Upper lobe of right lung (tissue), 1 donor: ENCODE measurements at regions not wholly inside any gene's neighbourhood (a gene's known extent, or its start where the extent isn't known, plus 50 kb on each side); places are given as distances from the start of the nearest gene placed in this dataset.

ENCODE experiments used
- ATAC-seq: fragments of 200-7000 bp; cut with Tn5 transposase; one replicate; pipeline ENCODE4 v1.9.1; 2020; ENCODE audit warnings: mild to moderate bottlenecking, moderate library complexity
- DNase-seq: peaks from one replicate; pipeline ENCODE4 v3.0.0-alpha.2; 2020
- H3K27ac ChIP-seq: fragments of 200-600 bp; one replicate; pipeline ENCODE4 v1.8.0; 2022
- H3K27me3 ChIP-seq: fragments of 200-600 bp; one replicate; pipeline ENCODE4 v1.8.0; 2022; ENCODE audit warnings: mild to moderate bottlenecking
- H3K36me3 ChIP-seq: fragments of 200-600 bp; one replicate; pipeline ENCODE4 v1.8.0; 2022
- H3K4me1 ChIP-seq: fragments of 200-600 bp; one replicate; pipeline ENCODE4 v1.8.0; 2022
- H3K4me3 ChIP-seq: fragments of 200-600 bp; one replicate; pipeline ENCODE4 v1.8.0; 2022; ENCODE audit warnings: mild to moderate bottlenecking
- H3K9me3 ChIP-seq: fragments of 200-600 bp; one replicate; pipeline ENCODE4 v1.8.0; 2022
- CTCF ChIP-seq: fragments of 200-600 bp; IDR thresholded peaks from one replicate; pipeline ENCODE4 v1.8.0; 2022; ENCODE audit warnings: antibody characterized with exemption
- intact Hi-C: fragments of 100-400 bp; cut with DNase I; formaldehyde crosslinking; loops from one replicate; pipeline ENCODE4 v1.11.0; 2022
- donor health status: DM: no; HTN: yes; CAD: no; lungs with severe emphysema.

DNA sequence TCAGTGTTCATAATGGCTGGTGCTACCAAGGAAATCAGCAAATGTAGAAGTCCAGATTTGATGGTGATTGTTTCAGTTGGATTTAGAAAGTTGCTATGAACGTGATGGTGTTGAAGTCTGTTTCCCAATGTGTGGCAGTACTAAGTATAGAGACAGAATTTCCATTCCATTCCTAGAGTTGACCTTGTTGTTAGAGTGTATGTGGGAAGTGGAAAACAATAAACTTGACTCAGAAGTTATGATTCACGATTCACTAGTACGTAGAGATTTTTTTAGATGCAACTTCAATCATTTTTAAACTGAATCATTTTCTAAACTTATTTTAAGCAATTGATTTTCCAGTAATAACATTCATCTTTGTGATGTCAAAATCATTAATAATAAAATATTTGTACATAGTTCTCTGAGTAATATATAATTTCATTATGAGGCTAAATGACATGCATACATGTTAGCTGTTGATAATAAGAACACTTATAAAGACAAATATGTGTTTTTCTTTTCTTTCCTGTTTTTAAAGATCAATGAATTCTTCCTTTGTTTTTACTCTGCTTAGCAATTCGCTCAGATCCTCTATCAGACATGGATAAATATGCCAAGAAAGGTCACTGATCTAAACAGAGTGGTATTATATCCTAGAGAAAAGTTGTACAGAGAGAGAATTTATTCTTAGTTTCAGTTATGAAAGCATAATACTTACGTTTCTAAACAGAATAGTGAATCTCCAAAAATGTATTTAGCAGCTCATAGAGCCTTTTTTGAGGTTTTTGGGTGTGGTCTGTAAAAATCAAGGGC, 108.8 kb upstream of the GPR149 start:
- Histone ChIP-seq H3K27me3 (no peaks in the 10 kb centered on the region), H3K9me3 (no peaks in the 10 kb centered on the region), H3K4me3 (no peak overlapping the region), H3K4me1 (no peaks in the 10 kb centered on the region), H3K27ac (no peak overlapping the region), H3K36me3 (no peaks in the 10 kb centered on the region)
- ATAC-seq: no peak
- no peak for TF ChIP-seq CTCF
- no peak for DNase-seq
- intact Hi-C loops: no loop called here

- ATAC-seq: no peak
- intact Hi-C loops: no loop called here
- H3K27ac ChIP-seq: no peak overlapping the region
- no peak for TF ChIP-seq CTCF
- no peaks in the 10 kb centered on the region for H3K36me3 ChIP-seq
- no peaks in the 10 kb centered on the region for H3K27me3 ChIP-seq
- no peak for DNase-seq
- no peak overlapping the region for H3K4me3 ChIP-seq
- H3K9me3 ChIP-seq: no peaks in the 10 kb centered on the region
- no peaks in the 10 kb centered on the region for H3K4me1 ChIP-seq
Measured at GRCh38 chr3:154536751-154537150, 106.8 kb upstream of the GPR149 start.

DNA sequence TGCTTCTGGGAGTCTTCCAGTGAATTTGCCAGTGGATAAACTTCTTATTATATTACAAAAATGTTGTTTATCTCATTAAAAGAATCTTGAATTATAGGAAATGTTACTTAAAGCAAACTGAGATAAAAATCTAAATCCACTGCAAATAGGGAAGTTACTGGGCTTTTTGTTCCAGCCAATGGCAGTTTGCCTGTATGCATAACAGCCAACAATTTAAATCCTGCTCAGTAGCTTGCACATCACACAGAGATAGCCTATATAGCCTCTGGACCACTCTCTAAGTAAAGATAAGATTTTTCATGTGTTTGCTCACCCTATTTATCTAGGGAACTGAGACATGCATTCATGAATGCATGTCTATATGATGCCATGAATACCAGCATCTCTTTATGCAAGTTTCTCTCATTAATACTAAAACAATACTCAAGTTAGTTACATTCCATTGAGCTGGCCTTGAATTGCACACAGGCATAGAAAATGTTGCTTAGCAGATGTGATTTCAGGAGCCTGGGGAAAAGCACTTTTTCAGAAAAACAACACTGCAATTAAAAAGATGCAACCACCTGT, 92.1 kb upstream of the GPR149 start:
- Histone ChIP-seq H3K9me3 (no peaks in the 10 kb centered on the region), H3K27me3 (no peaks in the 10 kb centered on the region), H3K36me3 (no peaks in the 10 kb centered on the region), H3K4me3 (no peak overlapping the region), H3K4me1 (no peaks in the 10 kb centered on the region), H3K27ac (no peak overlapping the region)
- intact Hi-C loops: no loop called here
- no peak for TF ChIP-seq CTCF
- ATAC-seq (no peak), DNase-seq (no peak)

GRCh38 chr3:154517404-154517803, 87.4 kb upstream of the GPR149 start:
- intact Hi-C loops: no loop called here
- TF ChIP-seq CTCF: no peak
- no peaks in the 10 kb centered on the region for H3K9me3 ChIP-seq
- H3K4me1 ChIP-seq: no peaks in the 10 kb centered on the region
- no peak for DNase-seq
- no peak overlapping the region for H3K4me3 ChIP-seq
- H3K27ac ChIP-seq: no peak overlapping the region
- no peaks in the 10 kb centered on the region for H3K36me3 ChIP-seq
- H3K27me3 ChIP-seq: no peaks in the 10 kb centered on the region
- no peak for ATAC-seq

GRCh38 chr3:154515921-154516320, 85.9 kb upstream of the GPR149 start:
- Histone ChIP-seq H3K4me3 (no peak overlapping the region), H3K9me3 (no peaks in the 10 kb centered on the region), H3K36me3 (no peaks in the 10 kb centered on the region), H3K27ac (no peak overlapping the region), H3K27me3 (no peaks in the 10 kb centered on the region), H3K4me1 (no peaks in the 10 kb centered on the region)
- DNase-seq: no peak
- no peak for ATAC-seq
- intact Hi-C loops: no loop called here
- no peak for TF ChIP-seq CTCF
